ENCODE measurements at regions not wholly inside any gene's neighbourhood (a gene's known extent, or its start where the extent isn't known, plus 50 kb on each side); places are given as distances from the start of the nearest gene placed in this dataset.
"Not testable (repeated sequence)": the region's sequence is repeated elsewhere in the genome, so short reads cannot be mapped to it uniquely, and the experiment has no call there.

GRCh38 chr2:16429431-16430145 lies 236.0 kb downstream of the CYRIA start:
- no peaks in the 10 kb centered on the region for H3K27me3 ChIP-seq (ENCODE audit: insufficient read depth, low read length)
- H3K4me3 ChIP-seq (ENCODE audit: low read length): no peak overlapping the region
- H3K27ac ChIP-seq (ENCODE audit: low read depth, low read length): no peak overlapping the region
- H3K36me3 ChIP-seq (ENCODE audit: insufficient read depth, low read length): no peaks in the 10 kb centered on the region
- no peaks in the 10 kb centered on the region for H3K9me3 ChIP-seq (ENCODE audit: insufficient read depth, low read depth, low read length)
- no peak overlapping the region for H3K9ac ChIP-seq (ENCODE audit: low read depth, low read length)
- 66% methylated on average over 2 of the region's 2 CpGs for WGBS
- no peaks in the 10 kb centered on the region for H3K4me1 ChIP-seq (ENCODE audit: insufficient read depth, low read length)

- Histone ChIP-seq H3K4me3 (ENCODE audit: low read length) (no peak overlapping the region), H3K9ac (ENCODE audit: low read depth, low read length) (no peak overlapping the region), H3K4me1 (ENCODE audit: insufficient read depth, low read length) (no peaks in the 10 kb centered on the region), H3K27ac (ENCODE audit: low read depth, low read length) (no peak overlapping the region), H3K27me3 (ENCODE audit: insufficient read depth, low read length) (no peaks in the 10 kb centered on the region), H3K9me3 (ENCODE audit: insufficient read depth, low read depth, low read length) (no peaks in the 10 kb centered on the region), H3K36me3 (ENCODE audit: insufficient read depth, low read length) (no peaks in the 10 kb centered on the region)
- 90% methylated on average over 2 of the region's 2 CpGs for WGBS
Measured at GRCh38 chr2:16429002-16429401, 236.6 kb downstream of the CYRIA start.

- no peak overlapping the region for H3K4me3 ChIP-seq (ENCODE audit: low read length)
- H3K27ac ChIP-seq (ENCODE audit: low read depth, low read length): no peak overlapping the region
- 61% methylated on average over 6 of the region's 6 CpGs for WGBS
- no peaks in the 10 kb centered on the region for H3K36me3 ChIP-seq (ENCODE audit: insufficient read depth, low read length)
- no peaks in the 10 kb centered on the region for H3K27me3 ChIP-seq (ENCODE audit: insufficient read depth, low read length)
- no peaks in the 10 kb centered on the region for H3K4me1 ChIP-seq (ENCODE audit: insufficient read depth, low read length)
- no peak overlapping the region for H3K9ac ChIP-seq (ENCODE audit: low read depth, low read length)
- no peaks in the 10 kb centered on the region for H3K9me3 ChIP-seq (ENCODE audit: insufficient read depth, low read depth, low read length)
Measured at GRCh38 chr2:16425462-16426336, 239.9 kb downstream of the CYRIA start.

GRCh38 chr2:16420421-16420820 lies 245.2 kb downstream of the CYRIA start:
- H3K36me3 ChIP-seq (ENCODE audit: insufficient read depth, low read length): no peaks in the 10 kb centered on the region
- H3K27ac ChIP-seq (ENCODE audit: low read depth, low read length): no peak overlapping the region
- no peaks in the 10 kb centered on the region for H3K27me3 ChIP-seq (ENCODE audit: insufficient read depth, low read length)
- H3K4me3 ChIP-seq (ENCODE audit: low read length): no peak overlapping the region
- H3K9ac ChIP-seq (ENCODE audit: low read depth, low read length): no peak overlapping the region
- H3K4me1 ChIP-seq (ENCODE audit: insufficient read depth, low read length): no peaks in the 10 kb centered on the region
- 86% methylated on average over 1 of the region's 1 CpG for WGBS
- no peaks in the 10 kb centered on the region for H3K9me3 ChIP-seq (ENCODE audit: insufficient read depth, low read depth, low read length)

DNA sequence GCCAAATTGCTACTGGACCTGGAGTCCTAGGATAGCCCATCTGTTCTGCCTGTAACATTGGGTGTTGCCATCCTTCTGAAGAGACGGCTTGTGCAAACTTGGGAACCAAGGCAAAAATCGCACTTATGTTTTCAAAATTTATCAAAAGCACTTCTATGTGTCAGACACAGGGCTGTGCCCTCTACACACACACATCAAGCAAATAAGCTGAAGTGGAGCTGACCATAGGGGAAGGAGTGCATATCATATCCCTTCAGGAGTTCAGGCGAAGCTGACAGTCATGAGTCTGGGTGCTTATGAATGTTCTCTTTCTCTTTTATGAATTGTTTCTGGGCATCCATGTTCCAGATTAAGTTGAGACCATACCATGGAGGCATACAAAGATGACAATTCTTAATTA lies 247.9 kb downstream of the CYRIA start:
- H3K27ac ChIP-seq (ENCODE audit: low read depth, low read length): no peak overlapping the region
- H3K9me3 ChIP-seq (ENCODE audit: insufficient read depth, low read depth, low read length): no peaks in the 10 kb centered on the region
- no peaks in the 10 kb centered on the region for H3K27me3 ChIP-seq (ENCODE audit: insufficient read depth, low read length)
- no peaks in the 10 kb centered on the region for H3K36me3 ChIP-seq (ENCODE audit: insufficient read depth, low read length)
- H3K4me3 ChIP-seq (ENCODE audit: low read length): no peak overlapping the region
- H3K4me1 ChIP-seq (ENCODE audit: insufficient read depth, low read length): no peaks in the 10 kb centered on the region
- H3K9ac ChIP-seq (ENCODE audit: low read depth, low read length): no peak overlapping the region
- WGBS: 90% methylated on average over 2 of the region's 3 CpGs

DNA sequence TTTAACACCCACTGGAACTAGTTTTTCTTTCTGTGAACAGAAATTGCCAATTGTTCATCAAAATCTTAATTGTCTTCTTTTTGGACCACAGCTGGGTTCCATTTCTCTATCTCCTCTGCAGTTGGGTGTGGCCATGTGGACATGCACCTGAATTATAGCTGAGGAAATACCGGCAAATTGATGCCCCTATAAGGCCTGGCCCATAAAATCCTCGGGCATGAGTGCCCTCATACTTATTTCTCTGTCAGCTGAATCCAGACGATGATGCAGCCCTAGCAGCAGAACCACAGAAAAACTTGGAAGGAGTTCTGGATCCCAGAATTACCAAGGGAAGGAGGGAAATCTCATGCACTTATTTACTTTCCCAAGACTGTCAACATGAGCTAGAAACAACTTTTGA lies 249.0 kb downstream of the CYRIA start:
- H3K9me3 ChIP-seq (ENCODE audit: insufficient read depth, low read depth, low read length): no peaks in the 10 kb centered on the region
- H3K9ac ChIP-seq (ENCODE audit: low read depth, low read length): no peak overlapping the region
- H3K36me3 ChIP-seq (ENCODE audit: insufficient read depth, low read length): no peaks in the 10 kb centered on the region
- WGBS: 92% methylated on average over 3 of the region's 3 CpGs
- H3K4me3 ChIP-seq (ENCODE audit: low read length): no peak overlapping the region
- H3K27me3 ChIP-seq (ENCODE audit: insufficient read depth, low read length): no peaks in the 10 kb centered on the region
- no peaks in the 10 kb centered on the region for H3K4me1 ChIP-seq (ENCODE audit: insufficient read depth, low read length)
- H3K27ac ChIP-seq (ENCODE audit: low read depth, low read length): no peak overlapping the region

DNA sequence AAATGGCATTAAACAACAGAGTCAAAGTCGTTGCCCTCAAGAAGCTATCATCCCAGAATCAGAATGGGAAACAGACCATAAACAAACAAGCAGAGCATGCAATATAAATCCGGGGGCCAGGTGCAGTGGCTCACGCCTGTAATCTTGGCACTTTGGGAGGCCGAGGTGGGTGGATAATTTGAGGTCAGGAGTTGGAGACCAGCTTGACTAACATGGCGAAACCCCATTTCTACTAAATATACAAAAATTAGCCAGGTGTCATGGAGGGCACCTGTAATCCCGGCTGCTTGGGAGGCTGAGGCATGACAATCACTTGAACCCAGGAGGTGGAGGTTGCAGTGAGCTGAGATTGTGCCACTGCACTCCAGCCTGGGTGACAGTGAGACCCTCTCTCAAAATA lies 249.8 kb downstream of the CYRIA start:
- not testable (repeated sequence) for H3K4me1 ChIP-seq (ENCODE audit: insufficient read depth, low read length); H3K4me3 ChIP-seq (ENCODE audit: low read length)
- 96% methylated on average over 5 of the region's 6 CpGs for WGBS

DNA sequence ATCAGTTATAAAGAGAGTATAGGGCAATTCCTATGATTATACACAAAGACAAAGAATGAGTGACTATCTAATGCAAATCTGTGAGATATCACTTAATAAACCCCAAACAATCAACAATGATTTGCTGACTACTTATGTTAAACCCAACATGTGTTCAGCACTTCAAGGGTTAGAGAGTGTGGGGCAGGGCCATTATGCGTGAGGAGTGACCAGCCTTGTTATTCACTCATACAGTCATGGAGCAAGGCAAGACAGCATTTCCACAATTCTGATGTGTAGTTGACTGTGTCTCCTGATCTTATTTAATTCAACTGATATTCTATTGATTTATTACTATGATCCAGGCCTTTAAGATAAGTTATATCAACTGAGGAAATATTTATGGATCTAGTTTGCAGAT lies 251.7 kb downstream of the CYRIA start:
- Histone ChIP-seq H3K4me1 (ENCODE audit: insufficient read depth, low read length) (no peaks in the 10 kb centered on the region), H3K27ac (ENCODE audit: low read depth, low read length) (no peak overlapping the region), H3K9ac (ENCODE audit: low read depth, low read length) (no peak overlapping the region), H3K36me3 (ENCODE audit: insufficient read depth, low read length) (no peaks in the 10 kb centered on the region), H3K4me3 (ENCODE audit: low read length) (no peak overlapping the region), H3K9me3 (ENCODE audit: insufficient read depth, low read depth, low read length) (no peaks in the 10 kb centered on the region), H3K27me3 (ENCODE audit: insufficient read depth, low read length) (no peaks in the 10 kb centered on the region)
- 82% methylated on average over 1 of the region's 1 CpG for WGBS

More for the DNA sequence above, 249.8 kb downstream of the CYRIA start:
- not testable (repeated sequence) for H3K36me3 ChIP-seq (ENCODE audit: insufficient read depth, low read length); H3K9ac ChIP-seq (ENCODE audit: low read depth, low read length); H3K9me3 ChIP-seq (ENCODE audit: insufficient read depth, low read depth, low read length); H3K27me3 ChIP-seq (ENCODE audit: insufficient read depth, low read length); H3K27ac ChIP-seq (ENCODE audit: low read depth, low read length)

DNA sequence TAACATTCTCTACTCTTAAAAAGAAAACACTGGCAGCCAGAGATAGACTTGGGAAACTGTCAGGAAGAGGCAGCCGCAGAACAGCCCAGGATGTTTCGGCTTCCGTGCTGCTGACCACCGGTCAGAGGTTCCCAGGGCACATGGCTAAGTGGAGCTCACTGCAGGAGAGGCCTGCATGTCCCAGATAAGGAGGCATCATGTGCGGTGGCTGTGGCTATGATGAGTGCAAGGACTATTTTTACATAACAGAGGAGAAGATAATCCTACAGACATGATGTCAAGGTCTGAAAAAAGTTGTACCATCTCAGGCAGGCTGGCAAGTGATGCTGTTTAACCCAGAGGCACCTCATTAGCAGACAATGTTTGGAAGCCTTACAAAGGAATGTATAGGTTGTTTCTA lies 252.3 kb downstream of the CYRIA start:
- 93% methylated on average over 5 of the region's 5 CpGs for WGBS
- Histone ChIP-seq H3K36me3 (ENCODE audit: insufficient read depth, low read length) (no peaks in the 10 kb centered on the region), H3K9me3 (ENCODE audit: insufficient read depth, low read depth, low read length) (no peaks in the 10 kb centered on the region), H3K4me1 (ENCODE audit: insufficient read depth, low read length) (no peaks in the 10 kb centered on the region), H3K9ac (ENCODE audit: low read depth, low read length) (no peak overlapping the region), H3K27me3 (ENCODE audit: insufficient read depth, low read length) (no peaks in the 10 kb centered on the region), H3K4me3 (ENCODE audit: low read length) (no peak overlapping the region), H3K27ac (ENCODE audit: low read depth, low read length) (no peak overlapping the region)

- no peaks in the 10 kb centered on the region for H3K36me3 ChIP-seq (ENCODE audit: insufficient read depth, low read length)
- no peaks in the 10 kb centered on the region for H3K9me3 ChIP-seq (ENCODE audit: insufficient read depth, low read depth, low read length)
- no peak overlapping the region for H3K27ac ChIP-seq (ENCODE audit: low read depth, low read length)
- no peak overlapping the region for H3K4me3 ChIP-seq (ENCODE audit: low read length)
- H3K4me1 ChIP-seq (ENCODE audit: insufficient read depth, low read length): no peaks in the 10 kb centered on the region
- no peaks in the 10 kb centered on the region for H3K27me3 ChIP-seq (ENCODE audit: insufficient read depth, low read length)
- 93% methylated on average over 2 of the region's 2 CpGs for WGBS
- no peak overlapping the region for H3K9ac ChIP-seq (ENCODE audit: low read depth, low read length)
Measured at GRCh38 chr2:16412321-16413030, 253.2 kb downstream of the CYRIA start.

DNA sequence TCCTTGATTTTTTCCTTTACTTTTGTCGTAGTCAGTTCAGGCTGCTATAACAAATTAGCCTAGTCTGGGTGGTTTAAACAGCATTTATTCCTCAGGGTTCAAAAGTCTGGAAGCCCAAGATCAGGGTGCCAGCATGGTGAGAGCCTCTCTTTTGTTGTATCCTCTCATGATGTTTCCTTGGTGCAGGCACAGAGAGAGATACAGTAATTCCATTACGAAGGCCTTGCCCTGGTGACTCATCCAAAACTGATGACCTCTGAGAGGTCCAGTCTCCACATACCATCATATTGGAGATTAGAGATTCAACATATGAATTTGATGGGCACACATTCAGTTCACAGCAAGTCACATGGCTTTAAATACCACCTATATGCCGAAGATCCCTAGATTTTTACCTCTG lies 253.8 kb downstream of the CYRIA start:
- H3K4me1 ChIP-seq (ENCODE audit: insufficient read depth, low read length): no peaks in the 10 kb centered on the region
- no peak overlapping the region for H3K4me3 ChIP-seq (ENCODE audit: low read length)
- no peak overlapping the region for H3K27ac ChIP-seq (ENCODE audit: low read depth, low read length)
- no peaks in the 10 kb centered on the region for H3K27me3 ChIP-seq (ENCODE audit: insufficient read depth, low read length)
- no peaks in the 10 kb centered on the region for H3K36me3 ChIP-seq (ENCODE audit: insufficient read depth, low read length)
- 97% methylated on average over 3 of the region's 3 CpGs for WGBS
- H3K9ac ChIP-seq (ENCODE audit: low read depth, low read length): no peak overlapping the region
- H3K9me3 ChIP-seq (ENCODE audit: insufficient read depth, low read depth, low read length): no peaks in the 10 kb centered on the region
